Right atrium auricular region (tissue), 2 donors: ENCODE measurements at regions not wholly inside any gene's neighbourhood (a gene's known extent, or its start where the extent isn't known, plus 50 kb on each side); places are given as distances from the start of the nearest gene placed in this dataset.

Experiments
- DNase-seq: peaks from one replicate; pipeline ENCODE4 v3.0.0-alpha.2; 2019; ENCODE audit warnings: low spot score
- H3K27ac ChIP-seq, 2 donors: fragments of 200-600 bp; sonication (generic); 1 replicate in 1 of 2; 2 replicates in 1 of 2; pipeline ENCODE4 v1.5.1; 2016 to 2019
- H3K27me3 ChIP-seq, 2 donors: fragments of 200-600 bp; sonication (generic); one replicate each; pipeline versions ENCODE4 v1.5.1 to v1.6.0; 2017 to 2019
- H3K36me3 ChIP-seq: fragments of 200-600 bp; sonication (generic); one replicate; pipeline ENCODE4 v1.5.1; 2016
- H3K4me1 ChIP-seq, 2 donors: fragments of 200-600 bp; sonication (generic); one replicate each; pipeline versions ENCODE4 v1.5.1 to v1.6.0; 2017 to 2019
- H3K4me3 ChIP-seq, 2 donors: fragments of 200-600 bp; sonication (generic); 1 replicate in 1 of 2; 2 replicates in 1 of 2; pipeline ENCODE4 v1.5.1; 2017 to 2019; ENCODE audit warnings: mild to moderate bottlenecking in 1 of 2, moderate library complexity in 1 of 2
- H3K9me3 ChIP-seq, 2 donors: fragments of 200-600 bp; sonication (generic); one replicate each; pipeline ENCODE4 v1.5.1; 2019
- CTCF ChIP-seq, 2 donors: fragments of 200-600 bp; sonication (generic); IDR thresholded peaks; one replicate each; pipeline ENCODE4 v1.5.1; 2019; ENCODE audit warnings: antibody characterized with exemption in 2 of 2

GRCh38 chr13:71382285-71382684 is 484.7 kb downstream of the DACH1 start:
- no peak for TF ChIP-seq CTCF (IDR thresholded peaks at IDR 0.05)
- no peaks in the 10 kb centered on the region for H3K27me3 ChIP-seq
- no peak overlapping the region for H3K27ac ChIP-seq
- H3K9me3 ChIP-seq = peaks cover 0 to 6% of the 10 kb centered on the region in 2 donors
- no peaks in the 10 kb centered on the region for H3K4me1 ChIP-seq
- H3K4me3 ChIP-seq = no peak overlapping the region
- DNase-seq = no peak
- no peaks in the 10 kb centered on the region for H3K36me3 ChIP-seq

- no peaks in the 10 kb centered on the region for H3K4me1 ChIP-seq
- H3K4me3 ChIP-seq = no peak overlapping the region
- H3K27me3 ChIP-seq = no peaks in the 10 kb centered on the region
- no peaks in the 10 kb centered on the region for H3K36me3 ChIP-seq
- no peak overlapping the region for H3K27ac ChIP-seq
- peaks cover 0 to 6% of the 10 kb centered on the region in 2 donors for H3K9me3 ChIP-seq
- DNase-seq = no peak
- TF ChIP-seq CTCF (IDR thresholded peaks at IDR 0.05) = no peak
Observed at GRCh38 chr13:71380191-71380590, 486.8 kb downstream of the DACH1 start.

GRCh38 chr13:71378961-71379905 is 487.8 kb downstream of the DACH1 start:
- no peak for DNase-seq
- H3K27me3 ChIP-seq = no peaks in the 10 kb centered on the region
- H3K9me3 ChIP-seq = peaks cover 0 to 5% of the 10 kb centered on the region in 2 donors
- H3K4me3 ChIP-seq = peak overlapping the region; percentile 1 to 34
- H3K27ac ChIP-seq = peak overlapping the region; percentile 19 to 42
- H3K36me3 ChIP-seq = no peaks in the 10 kb centered on the region
- no peak for TF ChIP-seq CTCF (IDR thresholded peaks at IDR 0.05)
- H3K4me1 ChIP-seq = no peaks in the 10 kb centered on the region

GRCh38 chr13:71374471-71375049 is 492.4 kb downstream of the DACH1 start:
- no peaks in the 10 kb centered on the region for H3K27me3 ChIP-seq
- H3K9me3 ChIP-seq = peaks cover 0 to 4% of the 10 kb centered on the region in 2 donors
- H3K4me1 ChIP-seq = no peaks in the 10 kb centered on the region
- H3K27ac ChIP-seq = no peak overlapping the region
- no peak for TF ChIP-seq CTCF (IDR thresholded peaks at IDR 0.05)
- DNase-seq = no peak
- H3K36me3 ChIP-seq = no peaks in the 10 kb centered on the region
- H3K4me3 ChIP-seq = no peak overlapping the region

- DNase-seq = no peak
Observed at GRCh38 chr13:71368336-71368735, 498.7 kb downstream of the DACH1 start.

More at GRCh38 chr13:71368336-71368735, 498.7 kb downstream of the DACH1 start:
- Histone ChIP-seq H3K27ac (no peak overlapping the region), H3K27me3 (no peaks in the 10 kb centered on the region), H3K36me3 (no peaks in the 10 kb centered on the region), H3K4me1 (no peaks in the 10 kb centered on the region), H3K9me3 (peaks cover 0 to 4% of the 10 kb centered on the region in 2 donors), H3K4me3 (no peak overlapping the region)
- TF ChIP-seq CTCF (IDR thresholded peaks at IDR 0.05) = no peak
